ENCODE measurements at regions not wholly inside any gene's neighbourhood (a gene's known extent, or its start where the extent isn't known, plus 50 kb on each side); places are given as distances from the start of the nearest gene placed in this dataset.

- Histone ChIP-seq H3K4me3 (no peak overlapping the region), H3K27me3 (replicated peaks; ENCODE audit: insufficient read depth) (no peaks in the 10 kb centered on the region), H2AFZ (peak overlapping the region; percentile 50), H3K4me1 (ENCODE audit: insufficient read depth) (peaks cover 12% of the 10 kb centered on the region), H3K36me3 (ENCODE audit: low read depth) (no peaks in the 10 kb centered on the region), H4K20me1 (ENCODE audit: insufficient read depth) (no peaks in the 10 kb centered on the region), H3K9me2 (ENCODE audit: insufficient read depth) (no peaks in the 10 kb centered on the region), H3F3A (ENCODE audit: insufficient read depth) (peaks cover 7% of the 10 kb centered on the region; the same call in 1 of the 2 replicates), H3K4me2 (ENCODE audit: unreplicated experiment) (no peak overlapping the region), H3K79me2 (ENCODE audit: insufficient read depth) (no peaks in the 10 kb centered on the region), H3K27ac (no peak overlapping the region), H3K9me3 (ENCODE audit: low read depth) (no peaks in the 10 kb centered on the region), H3K9ac (no peak overlapping the region)
- no peak for TF ChIP-seq EZH2phosphoT487 (IDR thresholded peaks at IDR 0.05; ENCODE audit: insufficient read depth, low read depth)
- TF ChIP-seq EZH2 (IDR thresholded peaks at IDR 0.05; ENCODE audit: insufficient read depth, poor library complexity, severe bottlenecking) = no peak
- 62 to 64% methylated on average over 12 of the region's 12 CpGs for WGBS, 2 experiments (ENCODE audit: low coverage in 1 of 2, low lambda C conversion rate in 2 of 2, missing lambda C conversion rate in 2 of 2)
- DNase-seq = peak; percentile 78
- in situ Hi-C loops (cut with MboI) = no loop called here
Measured at GRCh38 chr5:158287643-158288271, 428.8 kb upstream of the CLINT1 start.

- peaks cover 12% of the 10 kb centered on the region for H3K4me1 ChIP-seq (ENCODE audit: insufficient read depth)
- H3K4me3 ChIP-seq = no peak overlapping the region
- no peaks in the 10 kb centered on the region for H3K27me3 ChIP-seq (replicated peaks; ENCODE audit: insufficient read depth)
- 92 to 93% methylated on average over 1 of the region's 1 CpG for WGBS, 2 experiments (ENCODE audit: low coverage in 1 of 2, low lambda C conversion rate in 2 of 2, missing lambda C conversion rate in 2 of 2)
- H3F3A ChIP-seq (ENCODE audit: insufficient read depth) = peaks cover 7% of the 10 kb centered on the region; the same call in 1 of the 2 replicates
- no peaks in the 10 kb centered on the region for H3K36me3 ChIP-seq (ENCODE audit: low read depth)
- H3K79me2 ChIP-seq (ENCODE audit: insufficient read depth) = no peaks in the 10 kb centered on the region
- no peak overlapping the region for H2AFZ ChIP-seq
- in situ Hi-C loops (cut with MboI) = no loop called here
- H3K9ac ChIP-seq = no peak overlapping the region
- H3K27ac ChIP-seq = no peak overlapping the region
- no peaks in the 10 kb centered on the region for H3K9me2 ChIP-seq (ENCODE audit: insufficient read depth)
- TF ChIP-seq EZH2phosphoT487 (IDR thresholded peaks at IDR 0.05; ENCODE audit: insufficient read depth, low read depth) (no peak), EZH2 (IDR thresholded peaks at IDR 0.05; ENCODE audit: insufficient read depth, poor library complexity, severe bottlenecking) (no peak)
- no peaks in the 10 kb centered on the region for H4K20me1 ChIP-seq (ENCODE audit: insufficient read depth)
- no peak overlapping the region for H3K4me2 ChIP-seq (ENCODE audit: unreplicated experiment)
- DNase-seq = no peak
- H3K9me3 ChIP-seq (ENCODE audit: low read depth) = no peaks in the 10 kb centered on the region
Measured at GRCh38 chr5:158286827-158287226, 427.9 kb upstream of the CLINT1 start.

GRCh38 chr5:158285698-158286097, 426.8 kb upstream of the CLINT1 start:
- Histone ChIP-seq H3F3A (ENCODE audit: insufficient read depth) (peaks cover 7% of the 10 kb centered on the region; the same call in 1 of the 2 replicates), H3K4me2 (ENCODE audit: unreplicated experiment) (no peak overlapping the region), H2AFZ (no peak overlapping the region), H4K20me1 (ENCODE audit: insufficient read depth) (no peaks in the 10 kb centered on the region), H3K4me3 (no peak overlapping the region), H3K79me2 (ENCODE audit: insufficient read depth) (no peaks in the 10 kb centered on the region), H3K9ac (no peak overlapping the region), H3K4me1 (ENCODE audit: insufficient read depth) (peaks cover 12% of the 10 kb centered on the region), H3K36me3 (ENCODE audit: low read depth) (no peaks in the 10 kb centered on the region), H3K9me3 (ENCODE audit: low read depth) (no peaks in the 10 kb centered on the region), H3K9me2 (ENCODE audit: insufficient read depth) (no peaks in the 10 kb centered on the region), H3K27me3 (replicated peaks; ENCODE audit: insufficient read depth) (no peaks in the 10 kb centered on the region), H3K27ac (no peak overlapping the region)
- TF ChIP-seq EZH2 (IDR thresholded peaks at IDR 0.05; ENCODE audit: insufficient read depth, poor library complexity, severe bottlenecking) (no peak), EZH2phosphoT487 (IDR thresholded peaks at IDR 0.05; ENCODE audit: insufficient read depth, low read depth) (no peak)
- WGBS, 2 experiments (ENCODE audit: low coverage in 1 of 2, low lambda C conversion rate in 2 of 2, missing lambda C conversion rate in 2 of 2) = 81 to 84% methylated on average over 6 of the region's 6 CpGs
- DNase-seq = no peak
- in situ Hi-C loops (cut with MboI) = no loop called here

GRCh38 chr5:158284242-158284641, 425.3 kb upstream of the CLINT1 start:
- Histone ChIP-seq H3K27ac (no peak overlapping the region), H3K4me3 (no peak overlapping the region), H3K9ac (no peak overlapping the region), H3K4me1 (ENCODE audit: insufficient read depth) (peaks cover 12% of the 10 kb centered on the region), H2AFZ (no peak overlapping the region), H3K4me2 (ENCODE audit: unreplicated experiment) (no peak overlapping the region), H3K9me3 (ENCODE audit: low read depth) (no peaks in the 10 kb centered on the region), H3K9me2 (ENCODE audit: insufficient read depth) (no peaks in the 10 kb centered on the region), H4K20me1 (ENCODE audit: insufficient read depth) (no peaks in the 10 kb centered on the region), H3K36me3 (ENCODE audit: low read depth) (no peaks in the 10 kb centered on the region), H3K27me3 (replicated peaks; ENCODE audit: insufficient read depth) (peaks cover 5% of the 10 kb centered on the region; the same call in 1 of the 2 replicates), H3K79me2 (ENCODE audit: insufficient read depth) (no peaks in the 10 kb centered on the region), H3F3A (ENCODE audit: insufficient read depth) (peaks cover 7% of the 10 kb centered on the region; the same call in 1 of the 2 replicates)
- whole genome bisulfite sequencing, 2 experiments (ENCODE audit: low coverage in 1 of 2, low lambda C conversion rate in 2 of 2, missing lambda C conversion rate in 2 of 2) = 82 to 90% methylated on average over 2 of the region's 2 CpGs
- TF ChIP-seq EZH2 (IDR thresholded peaks at IDR 0.05; ENCODE audit: insufficient read depth, poor library complexity, severe bottlenecking) (no peak), EZH2phosphoT487 (IDR thresholded peaks at IDR 0.05; ENCODE audit: insufficient read depth, low read depth) (no peak)
- no peak for DNase-seq
- in situ Hi-C loops (cut with MboI) = no loop called here

All from GM23248 (cell line).